Natural killer cell treated with Interleukin-12 subunit alpha and Interleukin-12 subunit beta and Interleukin-15 and Interleukin-18, amount 100 ng/mL, for 72 hours (primary cell): ENCODE measurements at regions not wholly inside any gene's neighbourhood (a gene's known extent, or its start where the extent isn't known, plus 50 kb on each side); places are given as distances from the start of the nearest gene placed in this dataset.

ENCODE experiments used
- ATAC-seq, 2 donors: fragments of 150-1000 bp; cut with Tn5 transposase in 1 of 2; sonication (Bioruptor Pico), chemical (Tn5 transposase) in 1 of 2; 2 replicates each; pipeline ENCODE4 v1.10.0; 2021
- DNase-seq: peaks from one replicate; pipeline ENCODE4 v3.0.0; 2022; ENCODE audit warnings: low spot score
- H3K27ac Mint-ChIP-seq, 2 donors: 1 replicate in 1 of 2; 2 replicates in 1 of 2; pipeline ENCODE4 v1.8.0; 2022; ENCODE audit warnings: mixed read lengths in 2 of 2, mild to moderate bottlenecking in 1 of 2, moderate library complexity in 1 of 2
- H3K27me3 Mint-ChIP-seq, 2 donors: 1 replicate in 1 of 2; 2 replicates in 1 of 2; pipeline ENCODE4 v1.8.0; 2022; ENCODE audit warnings: mixed read lengths in 2 of 2
- H3K36me3 Mint-ChIP-seq: one replicate; pipeline ENCODE4 v1.8.0; 2022; ENCODE audit warnings: mixed read lengths
- H3K4me1 Mint-ChIP-seq, 2 donors: 1 replicate in 1 of 2; 2 replicates in 1 of 2; pipeline ENCODE4 v1.8.0; 2022; ENCODE audit warnings: low read depth in 2 of 2, mixed read lengths in 2 of 2, mild to moderate bottlenecking in 1 of 2
- H3K4me3 Mint-ChIP-seq: one replicate; pipeline ENCODE4 v1.8.0; 2022; ENCODE audit warnings: mixed read lengths
- H3K9me3 Mint-ChIP-seq: 2 replicates; pipeline ENCODE4 v1.8.0; 2022; ENCODE audit warnings: mixed read lengths

DNA sequence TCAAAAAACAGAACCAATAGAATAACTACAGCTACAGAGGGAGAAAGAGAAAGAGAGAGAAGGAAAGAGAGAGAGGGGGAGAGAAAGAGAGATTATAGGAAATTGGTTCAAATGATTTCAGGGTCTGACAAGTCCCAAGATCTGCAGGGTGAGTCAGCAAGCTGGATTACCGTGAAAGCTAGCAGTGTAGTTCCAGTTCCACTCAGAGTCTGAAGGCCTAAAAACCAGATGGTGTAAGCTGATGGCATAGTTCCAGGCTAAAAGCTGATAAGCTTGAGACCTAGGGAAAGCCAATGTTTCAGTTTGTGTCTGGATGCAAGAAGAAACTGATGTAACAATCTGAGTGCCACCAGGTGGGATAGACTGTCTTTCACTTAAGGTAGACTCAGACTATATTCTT is 397.7 kb downstream of the TRIB2 start:
- Mint-ChIP-seq H3K9me3 (no peaks in the 10 kb centered on the region), H3K36me3 (no peaks in the 10 kb centered on the region), H3K4me3 (no peak overlapping the region), H3K27ac (no peak overlapping the region), H3K27me3 (peaks cover 19 to 38% of the 10 kb centered on the region in 2 donors), H3K4me1 (no peaks in the 10 kb centered on the region)
- no peak for ATAC-seq
- DNase-seq: no peak

- Mint-ChIP-seq H3K9me3 (no peaks in the 10 kb centered on the region), H3K36me3 (no peaks in the 10 kb centered on the region), H3K27me3 (peaks cover 21 to 38% of the 10 kb centered on the region in 2 donors), H3K4me3 (no peak overlapping the region), H3K4me1 (no peaks in the 10 kb centered on the region), H3K27ac (no peak overlapping the region)
- no peak for ATAC-seq
- DNase-seq: no peak
Observed at GRCh38 chr2:13115643-13116042, 398.9 kb downstream of the TRIB2 start.

DNA sequence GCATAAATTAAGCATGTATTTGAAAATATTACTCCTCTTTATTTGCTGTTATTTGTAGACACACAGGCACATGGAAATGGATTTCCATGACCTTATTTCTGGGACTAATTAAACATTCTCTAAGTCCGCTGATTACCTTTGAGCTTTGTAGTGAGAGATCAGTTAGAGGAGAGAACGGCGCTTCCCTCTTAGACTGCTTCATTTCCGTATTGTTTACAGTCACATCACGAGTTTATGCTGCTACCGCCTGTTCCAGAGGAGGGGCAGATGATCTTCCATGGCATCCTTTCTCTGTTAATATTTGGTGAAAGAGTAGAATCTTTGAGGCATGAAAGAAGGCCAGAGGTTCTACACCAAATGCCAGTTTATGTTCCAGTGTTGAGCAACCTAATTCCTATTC is 404.4 kb downstream of the TRIB2 start:
- Mint-ChIP-seq H3K4me3 (no peak overlapping the region), H3K27ac (no peak overlapping the region), H3K27me3 (peaks cover 19 to 31% of the 10 kb centered on the region in 2 donors), H3K9me3 (no peaks in the 10 kb centered on the region), H3K4me1 (no peaks in the 10 kb centered on the region), H3K36me3 (no peaks in the 10 kb centered on the region)
- no peak for ATAC-seq
- no peak for DNase-seq

GRCh38 chr2:13128139-13128538 is 411.4 kb downstream of the TRIB2 start:
- Mint-ChIP-seq H3K4me1 (no peaks in the 10 kb centered on the region), H3K27ac (no peak overlapping the region), H3K36me3 (no peaks in the 10 kb centered on the region), H3K4me3 (no peak overlapping the region), H3K27me3 (peaks cover 19 to 58% of the 10 kb centered on the region in 2 donors), H3K9me3 (no peaks in the 10 kb centered on the region)
- ATAC-seq: no peak
- DNase-seq: no peak

DNA sequence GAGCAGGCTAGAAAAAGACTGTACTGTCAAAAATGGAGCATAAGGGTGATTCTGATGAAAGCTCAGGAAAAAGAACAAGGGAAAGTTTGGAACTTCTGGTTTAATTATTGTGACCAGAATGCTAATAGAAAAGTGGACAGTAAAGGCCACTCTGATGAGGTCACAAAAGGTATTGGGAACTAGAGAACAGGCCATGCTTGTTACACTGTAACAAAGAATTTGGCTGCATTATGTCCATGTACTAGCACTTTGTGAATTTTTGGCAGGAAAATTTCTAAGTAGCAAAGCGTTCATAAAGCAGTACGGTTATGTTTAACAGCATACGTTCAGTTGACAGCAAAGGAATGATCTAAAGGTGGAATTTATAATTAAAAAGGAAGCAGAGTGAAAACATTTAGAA is 418.6 kb downstream of the TRIB2 start:
- H3K27me3 Mint-ChIP-seq: peaks cover 8 to 20% of the 10 kb centered on the region in 2 donors
- H3K4me1 Mint-ChIP-seq: no peaks in the 10 kb centered on the region
- H3K4me3 Mint-ChIP-seq: no peak overlapping the region
- peaks cover 3% of the 10 kb centered on the region for H3K9me3 Mint-ChIP-seq
- DNase-seq (no peak), ATAC-seq (no peak)
- no peaks in the 10 kb centered on the region for H3K36me3 Mint-ChIP-seq
- H3K27ac Mint-ChIP-seq: no peak overlapping the region

GRCh38 chr2:13135856-13136255 is 419.1 kb downstream of the TRIB2 start:
- Mint-ChIP-seq H3K36me3 (no peaks in the 10 kb centered on the region), H3K4me3 (no peak overlapping the region), H3K27ac (no peak overlapping the region), H3K4me1 (no peaks in the 10 kb centered on the region), H3K27me3 (peaks cover 8 to 18% of the 10 kb centered on the region in 2 donors), H3K9me3 (peaks cover 3% of the 10 kb centered on the region)
- ATAC-seq: no peak
- no peak for DNase-seq

- Mint-ChIP-seq H3K27ac (no peak overlapping the region), H3K36me3 (no peaks in the 10 kb centered on the region), H3K27me3 (peaks cover 8 to 17% of the 10 kb centered on the region in 2 donors), H3K4me3 (no peak overlapping the region), H3K4me1 (no peaks in the 10 kb centered on the region), H3K9me3 (peaks cover 6% of the 10 kb centered on the region)
- DNase-seq (no peak), ATAC-seq (no peak)
Observed at GRCh38 chr2:13137679-13138078, 420.9 kb downstream of the TRIB2 start.

GRCh38 chr2:13141315-13141714 is 424.6 kb downstream of the TRIB2 start:
- Mint-ChIP-seq H3K27ac (no peak overlapping the region), H3K4me1 (no peaks in the 10 kb centered on the region), H3K36me3 (no peaks in the 10 kb centered on the region), H3K9me3 (peaks cover 3% of the 10 kb centered on the region), H3K4me3 (no peak overlapping the region), H3K27me3 (peaks cover 3 to 17% of the 10 kb centered on the region in 2 donors)
- DNase-seq: no peak
- no peak for ATAC-seq

- ATAC-seq: no peak
- Mint-ChIP-seq H3K27me3 (peaks cover 5 to 17% of the 10 kb centered on the region in 2 donors), H3K4me1 (no peaks in the 10 kb centered on the region), H3K36me3 (no peaks in the 10 kb centered on the region), H3K9me3 (peaks cover 3% of the 10 kb centered on the region), H3K4me3 (no peak overlapping the region), H3K27ac (no peak overlapping the region)
- no peak for DNase-seq
Observed at GRCh38 chr2:13143451-13143850, 426.7 kb downstream of the TRIB2 start.

DNA sequence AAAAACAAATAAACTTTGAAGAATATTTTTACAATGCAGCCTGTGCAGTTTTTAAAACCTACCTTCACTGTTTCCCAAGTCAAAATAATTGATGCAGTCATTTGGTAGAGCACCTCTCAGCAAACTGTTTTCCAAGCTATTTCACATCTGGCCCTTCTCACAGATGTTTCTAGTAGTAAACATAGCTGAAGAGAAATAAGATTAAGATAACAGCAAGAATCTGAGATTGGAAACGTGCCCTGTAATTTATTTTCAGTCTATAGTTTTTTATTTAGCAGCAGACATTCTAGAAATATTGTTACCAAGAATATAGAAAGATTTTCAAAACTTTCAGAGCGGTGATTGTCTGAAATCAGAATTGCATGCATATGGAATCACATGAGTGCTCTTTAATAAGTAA is 440.2 kb downstream of the TRIB2 start:
- Mint-ChIP-seq H3K27me3 (peaks cover 13 to 42% of the 10 kb centered on the region in 2 donors), H3K36me3 (no peaks in the 10 kb centered on the region)
- no peak for ATAC-seq

DNA sequence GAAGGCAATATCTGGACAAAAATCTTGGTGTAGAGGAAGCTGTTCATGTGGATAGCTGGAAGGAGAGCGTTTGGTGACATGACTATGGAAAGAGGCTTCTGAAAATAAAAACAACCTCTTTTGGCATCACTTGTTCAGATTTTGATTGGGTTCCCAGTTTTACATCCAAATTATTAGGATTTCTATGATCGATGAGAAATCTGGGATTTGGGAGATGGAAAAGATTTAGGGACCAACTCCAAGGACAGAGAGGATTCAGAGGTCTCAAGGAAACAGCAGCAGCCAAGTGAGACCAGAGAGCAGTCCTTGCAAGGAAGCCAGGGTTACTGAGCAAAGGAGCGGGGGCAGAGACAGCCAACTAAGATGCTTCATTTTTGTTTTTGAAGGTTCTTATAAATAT is 441.7 kb downstream of the TRIB2 start:
- H3K4me1 Mint-ChIP-seq: no peaks in the 10 kb centered on the region
- H3K9me3 Mint-ChIP-seq: no peaks in the 10 kb centered on the region

More for the DNA sequence above, 440.2 kb downstream of the TRIB2 start:
- H3K4me1 Mint-ChIP-seq: no peaks in the 10 kb centered on the region
- DNase-seq: no peak
- no peak overlapping the region for H3K27ac Mint-ChIP-seq
- H3K4me3 Mint-ChIP-seq: no peak overlapping the region
- no peaks in the 10 kb centered on the region for H3K9me3 Mint-ChIP-seq

GRCh38 chr2:13180729-13181128 is 464.0 kb downstream of the TRIB2 start:
- Mint-ChIP-seq H3K4me1 (no peaks in the 10 kb centered on the region), H3K9me3 (peaks cover 6% of the 10 kb centered on the region), H3K27me3 (peaks cover 4 to 18% of the 10 kb centered on the region in 2 donors), H3K27ac (no peak overlapping the region), H3K36me3 (no peaks in the 10 kb centered on the region), H3K4me3 (no peak overlapping the region)
- DNase-seq (no peak), ATAC-seq (no peak)

More for the DNA sequence above, 441.7 kb downstream of the TRIB2 start:
- ATAC-seq (no peak), DNase-seq (no peak)
- Mint-ChIP-seq H3K36me3 (no peaks in the 10 kb centered on the region), H3K27me3 (peaks cover 15 to 46% of the 10 kb centered on the region in 2 donors), H3K4me3 (no peak overlapping the region), H3K27ac (no peak overlapping the region)

- Mint-ChIP-seq H3K4me1 (no peaks in the 10 kb centered on the region), H3K9me3 (no peaks in the 10 kb centered on the region), H3K4me3 (no peak overlapping the region), H3K27ac (no peak overlapping the region), H3K36me3 (no peaks in the 10 kb centered on the region), H3K27me3 (peaks cover 0 to 18% of the 10 kb centered on the region in 2 donors)
- DNase-seq (no peak), ATAC-seq (peak in 1 of 2 donors; percentile 63)
Observed at GRCh38 chr2:13193075-13193474, 476.3 kb downstream of the TRIB2 start.

DNA sequence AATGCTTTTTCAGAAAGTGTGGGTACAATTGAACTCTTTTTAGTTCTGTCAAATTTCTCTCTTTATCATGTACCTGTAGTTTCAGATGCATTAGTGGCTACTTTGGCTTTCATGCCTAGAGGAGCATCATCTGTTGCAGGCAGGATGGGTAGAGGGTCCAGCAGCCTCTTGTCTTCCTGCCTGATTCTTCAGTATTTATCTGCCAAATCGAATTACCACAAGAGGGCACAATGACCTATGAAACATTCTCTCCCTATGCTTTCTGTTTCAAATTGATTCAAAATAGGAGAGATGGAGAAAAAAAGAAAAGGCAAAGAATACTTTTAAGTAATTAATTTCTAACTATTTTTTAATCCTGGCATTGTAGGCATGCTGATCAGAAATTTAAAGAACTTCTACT is 477.2 kb downstream of the TRIB2 start:
- no peaks in the 10 kb centered on the region for H3K4me1 Mint-ChIP-seq
- H3K9me3 Mint-ChIP-seq: no peaks in the 10 kb centered on the region
- no peak for ATAC-seq
- peaks cover 0 to 15% of the 10 kb centered on the region in 2 donors for H3K27me3 Mint-ChIP-seq
- no peak for DNase-seq
- no peak overlapping the region for H3K4me3 Mint-ChIP-seq
- H3K36me3 Mint-ChIP-seq: no peaks in the 10 kb centered on the region
- no peak overlapping the region for H3K27ac Mint-ChIP-seq

DNA sequence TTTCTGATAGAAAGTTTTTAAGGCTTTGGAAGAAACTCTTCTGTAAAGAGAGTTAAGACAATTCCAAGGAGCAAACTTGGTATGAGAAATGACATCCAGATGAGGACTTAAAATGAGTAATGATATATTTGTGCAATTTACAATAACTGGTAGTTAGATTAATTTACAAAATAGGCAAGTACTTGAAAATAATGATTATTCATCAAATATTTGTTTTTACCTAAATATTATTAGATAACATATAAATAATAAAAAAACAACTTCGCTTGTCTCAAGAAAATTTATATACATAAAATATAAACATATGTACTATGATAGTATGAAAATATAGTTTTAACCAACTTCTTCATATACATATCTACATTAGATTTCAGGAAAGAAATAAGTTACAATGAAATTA is 478.5 kb downstream of the TRIB2 start:
- DNase-seq (no peak), ATAC-seq (no peak)
- Mint-ChIP-seq H3K36me3 (no peaks in the 10 kb centered on the region), H3K9me3 (no peaks in the 10 kb centered on the region), H3K4me3 (no peak overlapping the region), H3K27ac (no peak overlapping the region), H3K27me3 (peaks cover 0 to 9% of the 10 kb centered on the region in 2 donors), H3K4me1 (no peaks in the 10 kb centered on the region)
